Endothelial cell of umbilical vein (primary cell): ENCODE measurements at regions not wholly inside any gene's neighbourhood (a gene's known extent, or its start where the extent isn't known, plus 50 kb on each side); places are given as distances from the start of the nearest gene placed in this dataset.
"Not testable (repeated sequence)": the region's sequence is repeated elsewhere in the genome, so short reads cannot be mapped to it uniquely, and the experiment has no call there.

Source experiments
- BruUV-seq: library from RNA; stranded (reverse); fragments of 400-500 nt; replicated peaks from 2 replicates; lab custom pipeline; 2021; lab: Mats Ljungman, UMichigan
- CTCF ChIA-PET: fragments of 300-600, 350-600 bp; sonication (Branson Sonifier 250); formaldehyde crosslinking; loops from one replicate; lab custom pipeline; 2021; ENCODE audit warnings: antibody characterized with exemption, inconsistent platforms; lab: Charles Lee
- POLR2A ChIA-PET: fragments of 300-600, 350-600 bp; sonication (Branson Sonifier 250); formaldehyde crosslinking; loops from one replicate; lab custom pipeline; 2021; ENCODE audit warnings: antibody characterized with exemption, inconsistent platforms; lab: Charles Lee
- DNase-seq: peaks from one replicate; pipeline ENCODE4 v3.0.0-alpha.2; 2011; ENCODE audit warnings: low read depth, low spot score
- FAIRE-seq: peaks from 2 replicates; lab custom pipeline; 2011; peaks lifted over from hg19 to GRCh38; lab: Jason Lieb, UNC
- H2AFZ ChIP-seq: 2 replicates; pipeline ENCODE4 v1.6.0; 2012; ENCODE audit warnings: low read depth, low read length, control low read depth, inconsistent platforms
- H3K27ac ChIP-seq: 2 replicates; pipeline ENCODE4 v1.5.1; 2011; ENCODE audit warnings: low read depth, mild to moderate bottlenecking, control low read depth, low read length, moderate library complexity; ENCODE audit not compliant: insufficient read depth
- H3K27me3 ChIP-seq, 2 experiments: 2 replicates each; pipeline versions ENCODE4 v1.6.0 to v1.6.1; 2011; ENCODE audit warnings: low read length in 2 of 2, mixed read lengths in 1 of 2; ENCODE audit not compliant: control insufficient read depth in 2 of 2, insufficient read depth in 2 of 2
- H3K36me3 ChIP-seq, 2 experiments: 2 replicates in 1 of 2; 3 replicates in 1 of 2; pipeline ENCODE4 v1.5.1; 2011; ENCODE audit warnings: low read length in 2 of 2, mild to moderate bottlenecking in 1 of 2, moderate library complexity in 1 of 2; ENCODE audit not compliant: control insufficient read depth in 2 of 2, insufficient read depth in 2 of 2; ENCODE audit errors: extremely low read depth in 1 of 2
- H3K4me1 ChIP-seq: 3 replicates; pipeline ENCODE4 v1.5.1; 2011; ENCODE audit warnings: mild to moderate bottlenecking, low read length; ENCODE audit not compliant: control insufficient read depth, insufficient read depth; ENCODE audit errors: extremely low read depth
- H3K4me2 ChIP-seq: 2 replicates; pipeline ENCODE4 v1.6.1; 2011; ENCODE audit warnings: low read length, control low read depth, mixed read lengths; ENCODE audit not compliant: insufficient read depth
- H3K4me3 ChIP-seq, 3 experiments: fragments of 200-600 bp in 1 of 3; sonication (generic), shearing (Covaris generic) in 1 of 3; replicated peaks in 1 of 3; 2 replicates each; pipeline ENCODE4 v1.5.1; 2011 to 2016; ENCODE audit warnings: control low read depth in 3 of 3, low read length in 3 of 3, mild to moderate bottlenecking in 2 of 3, inconsistent platforms in 1 of 3, low read depth in 1 of 3, moderate library complexity in 1 of 3; ENCODE audit not compliant: insufficient read depth in 1 of 3
- H3K79me2 ChIP-seq: 2 replicates; pipeline ENCODE4 v1.6.0; 2012; ENCODE audit warnings: low read length, inconsistent platforms; ENCODE audit not compliant: control insufficient read depth, insufficient read depth
- H3K9ac ChIP-seq: replicated peaks from 2 replicates; pipeline ENCODE3; 2011; ENCODE audit warnings: low read length, control low read depth; ENCODE audit not compliant: insufficient read depth; ENCODE audit errors: extremely low read depth
- H3K9me1 ChIP-seq: replicated peaks from 3 replicates; pipeline ENCODE4 v1.6.0; 2011; ENCODE audit warnings: mild to moderate bottlenecking, low read length; ENCODE audit not compliant: control insufficient read depth, insufficient read depth; ENCODE audit errors: extremely low read depth
- H3K9me3 ChIP-seq: replicated peaks from 2 replicates; pipeline ENCODE4 v1.5.1; 2012; ENCODE audit warnings: low read length, inconsistent platforms; ENCODE audit not compliant: control insufficient read depth, insufficient read depth
- H4K20me1 ChIP-seq: replicated peaks from 2 replicates; pipeline ENCODE3; 2011; ENCODE audit warnings: mild to moderate bottlenecking, low read length; ENCODE audit not compliant: control insufficient read depth, insufficient read depth; ENCODE audit errors: extremely low read depth
- EZH2 ChIP-seq: IDR thresholded peaks from 2 replicates; pipeline ENCODE4 v1.6.1; 2012; ENCODE audit warnings: borderline replicate concordance, low read depth, mild to moderate bottlenecking, moderate library complexity, low read length, inconsistent platforms; ENCODE audit not compliant: severe bottlenecking
- FOS ChIP-seq: IDR thresholded peaks from 2 replicates; pipeline ENCODE4 v1.6.1; 2011; ENCODE audit warnings: mild to moderate bottlenecking, low read length, moderate library complexity, borderline replicate concordance; ENCODE audit not compliant: insufficient read depth
- GATA2 ChIP-seq: IDR thresholded peaks from 2 replicates; pipeline ENCODE4 v1.7.0; 2011; ENCODE audit warnings: low read depth, mild to moderate bottlenecking, moderate library complexity, mixed read lengths, low read length; ENCODE audit not compliant: insufficient read length, insufficient read depth
- JUN ChIP-seq: IDR thresholded peaks from 2 replicates; pipeline ENCODE4 v1.6.1; 2011; ENCODE audit warnings: borderline replicate concordance, low read depth; ENCODE audit not compliant: insufficient read length, insufficient read depth
- MYC ChIP-seq: IDR thresholded peaks from one replicate; pipeline ENCODE4 v1.6.1; 2011; ENCODE audit warnings: mild to moderate bottlenecking, low read depth, low read length
- POLR2A ChIP-seq: IDR thresholded peaks from 2 replicates; pipeline ENCODE4 v1.6.1; 2012; ENCODE audit warnings: low read depth, mild to moderate bottlenecking, control low read depth, low read length
- dilution Hi-C: fragments of 300-500 bp; cut with MboI; formaldehyde crosslinking; loops from one replicate; pipeline ENCODE4 v1.15.0; 2019; ENCODE audit warnings: low sequenced_read_pairs; ENCODE audit not compliant: extremely low pct_ligation_motif_present
- intact Hi-C: fragments of 100-400 bp; cut with micrococcal nuclease; formaldehyde crosslinking; loops from one replicate; pipeline ENCODE4 v1.10.0; 2022
- TF ChIP-seq, protein P1 (sequence below): IDR thresholded peaks from 2 replicates; pipeline ENCODE4 v1.6.1; 2011; ENCODE audit not compliant: insufficient read depth, insufficient read length

GRCh38 chr15:26244782-26245181, 381.7 kb upstream of the ATP10A start:
- CTCF ChIA-PET, result not testable (repeated sequence)

DNA sequence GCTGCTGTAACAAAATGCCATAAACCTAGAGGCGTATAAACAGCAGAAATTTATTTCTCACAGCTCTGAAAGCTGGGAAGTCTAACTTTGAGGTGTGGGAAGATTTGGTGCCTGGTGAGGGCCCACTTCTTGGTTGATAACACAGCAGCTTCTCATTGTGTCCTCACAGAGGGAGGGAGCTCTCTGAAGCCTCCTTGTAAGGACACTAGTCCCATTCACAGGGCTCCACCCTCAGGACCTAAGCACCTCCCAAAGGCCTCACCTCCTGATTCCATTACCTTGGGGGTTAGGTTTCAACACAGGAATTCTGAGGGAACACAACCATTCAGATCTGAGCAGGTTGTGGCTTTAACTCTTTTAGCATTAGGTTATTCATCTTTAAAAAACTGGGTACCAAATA, 380.3 kb upstream of the ATP10A start:
- no peak for FAIRE-seq
- Histone ChIP-seq H3K27me3 (no peaks in the 10 kb centered on the region), H3K4me2 (no peak overlapping the region), H3K4me1 (no peaks in the 10 kb centered on the region), H3K79me2 (no peaks in the 10 kb centered on the region), H3K9ac (no peak overlapping the region), H3K9me3 (peaks cover 3% of the 10 kb centered on the region), H3K9me1 (no peaks in the 10 kb centered on the region), H3K27ac (no peak overlapping the region), H2AFZ (no peak overlapping the region), H4K20me1 (no peaks in the 10 kb centered on the region), H3K36me3 (no peaks in the 10 kb centered on the region), H3K4me3 (no peak overlapping the region)
- ChIA-PET POLR2A (no interaction called here), CTCF (no interaction called here)
- BruUV-seq, result no TSS peak
- TF ChIP-seq GATA2 (no peak), MYC (no peak), FOS (no peak), JUN (no peak), POLR2A (no peak), EZH2 (no peak)
- TF ChIP-seq, protein P1, sequence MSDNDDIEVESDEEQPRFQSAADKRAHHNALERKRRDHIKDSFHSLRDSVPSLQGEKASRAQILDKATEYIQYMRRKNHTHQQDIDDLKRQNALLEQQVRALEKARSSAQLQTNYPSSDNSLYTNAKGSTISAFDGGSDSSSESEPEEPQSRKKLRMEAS, result no peak
- intact Hi-C loops (no loop called here), dilution Hi-C loops (no loop called here)
- no peak for DNase-seq

More at GRCh38 chr15:26244782-26245181, 381.7 kb upstream of the ATP10A start:
- H3K36me3 ChIP-seq, DNase-seq, H3K9ac ChIP-seq, H3K27me3 ChIP-seq, intact Hi-C loops, H3K4me3 ChIP-seq, H3K79me2 ChIP-seq, H3K9me3 ChIP-seq, H3K27ac ChIP-seq, H2AFZ ChIP-seq, BruUV-seq, H3K4me1 ChIP-seq, FAIRE-seq, dilution Hi-C loops, H3K9me1 ChIP-seq, H4K20me1 ChIP-seq, H3K4me2 ChIP-seq, POLR2A ChIA-PET: not testable (repeated sequence)
